Suppressor macrophage (primary cell): ENCODE measurements at regions not wholly inside any gene's neighbourhood (a gene's known extent, or its start where the extent isn't known, plus 50 kb on each side); places are given as distances from the start of the nearest gene placed in this dataset.

ENCODE experiments used
- DNase-seq, 4 experiments: peaks; one replicate each; pipeline ENCODE4 v3.0.0-alpha.2; 2020 to 2022

- no peak for DNase-seq
Measured at GRCh38 chr18:78080081-78080480, 830.4 kb downstream of the GALR1 start.

- DNase-seq = no peak
Measured at GRCh38 chr18:78080761-78081160, 831.1 kb downstream of the GALR1 start.

GRCh38 chr18:78082816-78083215 is 833.2 kb downstream of the GALR1 start:
- no peak for DNase-seq

- DNase-seq = no peak
Measured at GRCh38 chr18:78085241-78086185, 835.9 kb downstream of the GALR1 start.

- no peak for DNase-seq
Measured at GRCh38 chr18:78086931-78087330, 837.3 kb downstream of the GALR1 start.

- no peak for DNase-seq
Measured at GRCh38 chr18:78087338-78087737, 837.7 kb downstream of the GALR1 start.

GRCh38 chr18:78090584-78090983 is 840.9 kb downstream of the GALR1 start:
- DNase-seq = no peak

GRCh38 chr18:78092901-78093300 is 843.3 kb downstream of the GALR1 start:
- DNase-seq = no peak

GRCh38 chr18:78099979-78100588 is 850.4 kb downstream of the GALR1 start:
- DNase-seq = no peak

- DNase-seq = no peak
Measured at GRCh38 chr18:78101091-78101490, 851.4 kb downstream of the GALR1 start.

- no peak for DNase-seq
Measured at GRCh38 chr18:78102135-78102534, 852.5 kb downstream of the GALR1 start.

GRCh38 chr18:78105611-78106010 is 856.0 kb downstream of the GALR1 start:
- DNase-seq = no peak

- no peak for DNase-seq
Measured at GRCh38 chr18:78106946-78107345, 857.3 kb downstream of the GALR1 start.

- DNase-seq = no peak
Measured at GRCh38 chr18:78107363-78107762, 857.7 kb downstream of the GALR1 start.

GRCh38 chr18:78108554-78108953 is 858.9 kb downstream of the GALR1 start:
- no peak for DNase-seq

GRCh38 chr18:78113136-78113939 is 863.7 kb downstream of the GALR1 start:
- DNase-seq = no peak

- no peak for DNase-seq
Measured at GRCh38 chr18:78113940-78114251, 864.2 kb downstream of the GALR1 start.

GRCh38 chr18:78115896-78116561 is 863.6 kb upstream of the SALL3 start:
- no peak for DNase-seq

- no peak for DNase-seq
Measured at GRCh38 chr18:78123144-78123909, 856.3 kb upstream of the SALL3 start.

- DNase-seq = no peak
Measured at GRCh38 chr18:78123926-78124797, 855.5 kb upstream of the SALL3 start.
